HG03095 (cell line): ENCODE measurements at regions not wholly inside any gene's neighbourhood (a gene's known extent, or its start where the extent isn't known, plus 50 kb on each side); places are given as distances from the start of the nearest gene placed in this dataset.
"Not testable (repeated sequence)": the region's sequence is repeated elsewhere in the genome, so short reads cannot be mapped to it uniquely, and the experiment has no call there.

Experiments used
- ATAC-seq: cut with Tn5 transposase; IDR thresholded peaks from one replicate; pipeline ENCODE4 v1.9.1; 2021; ENCODE audit warnings: moderate library complexity; ENCODE audit not compliant: unreplicated experiment

DNA sequence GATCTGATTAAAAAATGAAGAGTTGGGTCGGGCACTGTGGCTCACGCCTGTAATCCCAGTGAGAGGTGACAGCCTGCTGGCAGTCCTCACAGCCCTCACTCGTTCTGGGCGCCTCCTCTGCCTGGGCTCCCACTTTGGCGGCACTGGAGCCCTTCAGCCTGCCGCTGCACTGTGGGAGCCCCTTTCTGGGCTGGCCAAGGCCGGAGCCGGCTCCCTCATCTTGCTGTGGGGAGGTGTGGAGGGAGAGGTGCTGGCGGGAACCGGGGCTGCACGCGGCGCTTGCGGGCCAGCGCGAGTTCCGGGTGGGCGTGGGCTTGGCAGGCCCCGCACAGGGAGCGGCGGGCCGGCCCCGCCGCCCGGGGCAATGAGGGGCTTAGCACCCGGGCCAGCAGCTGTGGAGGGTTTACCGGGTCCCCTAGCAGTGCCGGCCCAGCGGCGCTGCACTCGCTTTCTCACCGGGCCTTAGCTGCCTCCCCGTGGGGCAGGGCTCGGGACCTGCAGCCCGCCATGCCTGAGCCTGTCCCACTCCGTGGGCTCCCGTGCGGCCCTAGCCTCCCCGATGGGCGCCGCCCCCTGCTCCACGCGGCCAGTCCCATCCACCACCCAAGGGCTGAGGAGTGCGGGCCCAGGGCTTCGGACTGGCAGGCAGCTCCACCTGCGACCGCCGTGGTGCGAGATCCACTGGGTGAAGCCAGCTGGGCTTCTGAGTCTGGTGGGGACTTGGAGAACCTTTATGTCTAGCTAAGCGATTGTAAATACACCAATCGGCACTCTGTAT, 534.1 kb upstream of the ARRDC3 start:
- ATAC-seq = not testable (repeated sequence)

DNA sequence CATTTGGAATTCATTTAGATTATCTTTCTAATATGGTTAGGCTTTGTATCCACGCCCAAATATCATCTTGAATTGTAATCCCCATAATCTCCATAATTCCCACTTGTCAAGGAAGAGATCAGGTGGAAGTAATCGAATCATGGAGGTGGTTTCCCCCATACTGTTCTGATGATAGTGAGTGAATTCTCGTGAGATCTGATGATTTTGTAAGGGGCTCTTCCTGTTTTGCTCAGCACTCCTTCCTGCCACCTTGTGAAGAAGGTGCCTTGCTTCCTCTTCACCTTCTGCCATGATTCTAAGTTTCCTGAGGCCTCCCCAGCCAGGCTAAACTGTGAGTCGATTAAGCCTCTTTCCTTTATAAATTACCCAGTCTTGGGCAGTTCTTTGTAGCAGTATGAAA, 527.5 kb upstream of the ARRDC3 start:
- no peak for ATAC-seq

GRCh38 chr5:91910247-91910646, 527.1 kb upstream of the ARRDC3 start:
- ATAC-seq = no peak

DNA sequence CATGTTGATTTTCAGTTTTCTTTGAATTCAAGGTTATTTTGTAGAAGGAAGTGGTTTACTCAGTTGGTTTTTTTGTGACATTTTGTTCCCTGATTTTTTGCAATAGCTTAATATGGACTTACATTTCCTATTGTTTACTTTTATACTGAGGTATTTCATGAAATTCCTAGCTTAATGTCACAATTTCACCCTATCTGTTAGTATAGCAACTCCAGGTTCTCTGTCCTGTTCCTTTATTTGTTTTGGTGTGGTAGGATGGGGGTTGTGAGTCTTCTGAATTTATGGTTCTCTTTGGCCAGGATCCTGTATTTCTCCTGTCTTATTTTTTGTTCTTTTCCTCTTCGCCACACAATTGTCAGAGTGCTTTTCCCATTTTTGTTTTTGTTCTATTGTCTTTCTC, 523.4 kb upstream of the ARRDC3 start:
- no peak for ATAC-seq

DNA sequence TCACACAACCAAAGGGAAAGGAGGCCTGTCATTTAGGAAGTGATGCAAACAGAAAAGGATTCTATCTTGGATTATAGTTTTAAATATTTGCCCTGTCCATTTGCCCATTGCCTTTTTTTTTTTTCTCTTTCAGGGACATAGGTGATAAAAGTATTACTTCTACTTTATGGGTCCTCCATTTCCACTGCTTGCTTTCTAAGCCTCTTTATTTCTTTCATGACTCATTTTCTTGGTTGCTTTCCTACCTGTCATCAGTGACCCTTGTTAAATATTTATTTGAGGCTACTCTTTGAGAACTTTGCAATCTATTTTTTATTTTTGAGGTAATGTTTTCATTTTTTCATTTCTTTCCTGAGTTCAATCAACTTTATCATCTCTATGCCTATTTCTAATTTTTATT, 522.9 kb upstream of the ARRDC3 start:
- no peak for ATAC-seq

- no peak for ATAC-seq
Observed at GRCh38 chr5:91898898-91899297, 515.8 kb upstream of the ARRDC3 start.

GRCh38 chr5:91898019-91898418, 514.9 kb upstream of the ARRDC3 start:
- no peak for ATAC-seq

GRCh38 chr5:91888810-91889209, 505.7 kb upstream of the ARRDC3 start:
- ATAC-seq = no peak

- ATAC-seq = no peak
Observed at GRCh38 chr5:91885291-91886265, 502.5 kb upstream of the ARRDC3 start.

GRCh38 chr5:91884036-91884435, 500.9 kb upstream of the ARRDC3 start:
- ATAC-seq = no peak

GRCh38 chr5:91875196-91875779, 492.2 kb upstream of the ARRDC3 start:
- no peak for ATAC-seq

DNA sequence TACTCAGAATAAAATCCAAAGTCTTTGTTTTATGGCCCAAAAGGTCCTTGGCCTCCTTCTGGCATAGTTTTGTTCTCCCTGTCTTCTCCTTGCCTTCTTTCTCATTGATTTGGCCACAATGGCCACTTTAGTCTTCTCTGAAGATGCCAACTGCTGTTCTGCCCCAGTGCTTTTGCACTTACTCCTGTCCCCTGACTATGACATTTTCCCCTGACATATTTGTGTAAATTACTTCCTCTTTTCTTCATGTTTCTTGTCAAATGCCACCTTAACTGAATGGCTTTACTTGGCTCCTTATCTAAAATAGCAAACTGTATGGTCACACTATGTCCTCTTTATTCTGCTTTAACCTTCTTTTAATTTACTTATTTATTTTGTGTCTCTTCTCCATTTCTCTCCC, 484.7 kb upstream of the ARRDC3 start:
- ATAC-seq = no peak

DNA sequence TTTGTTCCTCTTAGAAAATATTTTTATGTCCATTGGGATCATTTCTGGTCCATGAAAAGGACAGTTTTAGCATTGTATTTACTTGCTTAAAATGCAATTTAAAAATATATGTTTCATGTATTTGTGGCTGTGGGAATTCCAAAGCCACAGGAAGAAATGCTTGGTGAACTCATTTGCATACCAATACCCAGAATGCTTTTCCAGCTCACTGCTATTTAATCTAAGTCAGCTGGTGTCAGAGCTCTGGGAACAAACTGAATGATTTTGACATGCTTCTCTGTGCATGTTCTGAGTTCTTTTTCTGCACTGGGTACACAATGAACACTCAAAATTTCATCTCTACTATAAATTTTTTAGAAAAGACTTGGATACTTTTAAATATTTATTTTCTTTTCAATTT, 482.8 kb upstream of the ARRDC3 start:
- no peak for ATAC-seq

GRCh38 chr5:91864962-91865361, 481.8 kb upstream of the ARRDC3 start:
- no peak for ATAC-seq

- ATAC-seq = no peak
Observed at GRCh38 chr5:91851670-91852069, 468.6 kb upstream of the ARRDC3 start.

GRCh38 chr5:91850031-91850430, 466.9 kb upstream of the ARRDC3 start:
- ATAC-seq = no peak

- no peak for ATAC-seq
Observed at GRCh38 chr5:91849069-91849468, 466.0 kb upstream of the ARRDC3 start.

DNA sequence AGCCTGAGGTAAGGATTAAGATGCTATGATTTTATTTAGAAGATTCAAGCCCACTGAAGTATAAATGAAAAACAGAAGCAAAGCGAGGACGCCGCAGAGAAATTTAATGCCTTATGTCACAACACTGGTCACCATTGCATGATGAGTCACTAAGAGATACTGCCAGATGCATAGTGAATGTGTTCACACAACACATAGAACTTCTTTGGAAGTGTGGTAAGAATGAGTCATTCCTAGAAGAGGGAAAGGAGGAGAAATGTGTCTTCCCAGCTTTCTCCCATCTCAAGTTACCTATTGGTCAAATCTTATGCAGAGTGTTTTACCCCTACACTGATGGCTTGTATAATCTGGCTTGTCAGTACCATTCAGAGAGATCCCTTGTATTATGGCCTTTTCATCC, 465.3 kb upstream of the ARRDC3 start:
- no peak for ATAC-seq

GRCh38 chr5:91841423-91841822, 458.3 kb upstream of the ARRDC3 start:
- ATAC-seq = no peak

- ATAC-seq = no peak
Observed at GRCh38 chr5:91840412-91840811, 457.3 kb upstream of the ARRDC3 start.

DNA sequence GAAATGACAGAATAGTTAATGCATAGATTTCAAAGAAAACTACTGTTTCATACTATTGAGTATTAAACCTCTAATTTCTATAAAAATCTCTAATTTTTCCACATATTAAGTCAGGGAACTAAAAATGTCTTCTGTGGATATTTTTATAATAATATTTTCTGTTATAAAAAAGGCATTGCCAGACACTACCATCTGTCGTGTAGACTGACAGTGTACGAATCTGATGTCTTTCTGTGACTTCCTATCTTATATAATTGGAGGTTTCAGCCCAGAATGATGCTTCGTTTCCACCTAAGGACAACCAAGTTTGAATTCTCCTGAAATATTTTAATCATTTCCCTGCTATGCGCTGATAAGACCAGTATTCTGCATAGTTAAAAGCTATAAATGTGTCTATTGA, 456.6 kb upstream of the ARRDC3 start:
- no peak for ATAC-seq

GRCh38 chr5:91839233-91839632, 456.1 kb upstream of the ARRDC3 start:
- ATAC-seq = no peak
